Keratinocyte (primary cell): ENCODE measurements at regions not wholly inside any gene's neighbourhood (a gene's known extent, or its start where the extent isn't known, plus 50 kb on each side); places are given as distances from the start of the nearest gene placed in this dataset.

Source experiments
- DNase-seq: peaks from one replicate; pipeline ENCODE4 v3.0.0-alpha.2; 2011; ENCODE audit warnings: low read depth, missing footprints, low spot score
- FAIRE-seq: peaks from 2 replicates; lab custom pipeline; 2011; peaks lifted over from hg19 to GRCh38; lab: Jason Lieb, UNC
- H2AFZ ChIP-seq: 2 replicates; pipeline ENCODE4 v1.6.0; 2012; ENCODE audit warnings: low read length, control low read depth, inconsistent platforms; ENCODE audit not compliant: control insufficient read depth
- H3K27ac ChIP-seq: 2 replicates; pipeline ENCODE4 v1.5.1; 2011; ENCODE audit warnings: low read length; ENCODE audit not compliant: control insufficient read depth, insufficient read depth
- H3K27me3 ChIP-seq: 3 replicates; pipeline ENCODE4 v1.6.0; 2011; ENCODE audit warnings: low read length; ENCODE audit not compliant: control insufficient read depth, insufficient read depth; ENCODE audit errors: extremely low read depth
- H3K36me3 ChIP-seq, 2 experiments: 2 replicates in 1 of 2; 3 replicates in 1 of 2; pipeline ENCODE4 v1.5.1; 2011; ENCODE audit warnings: low read length in 2 of 2, mild to moderate bottlenecking in 1 of 2; ENCODE audit not compliant: control insufficient read depth in 2 of 2, insufficient read depth in 2 of 2; ENCODE audit errors: extremely low read depth in 1 of 2
- H3K4me1 ChIP-seq: 3 replicates; pipeline ENCODE4 v1.5.1; 2011; ENCODE audit warnings: low read length; ENCODE audit not compliant: control insufficient read depth, insufficient read depth; ENCODE audit errors: extremely low read depth
- H3K4me2 ChIP-seq: 3 replicates; pipeline ENCODE4 v1.6.0; 2011; ENCODE audit warnings: low read depth, low read length; ENCODE audit not compliant: control insufficient read depth, insufficient read depth; ENCODE audit errors: extremely low read depth
- H3K4me3 ChIP-seq, 3 experiments: fragments of 200-600 bp in 1 of 3; sonication (generic) in 1 of 3; 2 replicates in 2 of 3; 3 replicates in 1 of 3; pipeline ENCODE4 v1.5.1; 2011 to 2016; ENCODE audit warnings: low read length in 3 of 3, mild to moderate bottlenecking in 3 of 3, control low read depth in 2 of 3, inconsistent platforms in 1 of 3, low read depth in 1 of 3, mixed read lengths in 1 of 3, mixed run types in 1 of 3, moderate library complexity in 1 of 3; ENCODE audit not compliant: control insufficient read depth in 2 of 3, insufficient read depth in 2 of 3; ENCODE audit errors: extremely low read depth in 1 of 3
- H3K79me2 ChIP-seq: 2 replicates; pipeline ENCODE4 v1.6.0; 2012; ENCODE audit warnings: low read length; ENCODE audit not compliant: control insufficient read depth, insufficient read depth
- H3K9ac ChIP-seq: 3 replicates; pipeline ENCODE4 v1.6.0; 2011; ENCODE audit warnings: low read length; ENCODE audit not compliant: control insufficient read depth, insufficient read depth; ENCODE audit errors: extremely low read depth
- H3K9me1 ChIP-seq: 3 replicates; pipeline ENCODE4 v1.6.0; 2011; ENCODE audit warnings: low read length; ENCODE audit not compliant: control insufficient read depth, insufficient read depth; ENCODE audit errors: extremely low read depth
- H3K9me3 ChIP-seq: 2 replicates; pipeline ENCODE4 v1.5.1; 2012; ENCODE audit warnings: low read depth, low read length; ENCODE audit not compliant: control insufficient read depth
- H4K20me1 ChIP-seq: 3 replicates; pipeline ENCODE4 v1.6.0; 2011; ENCODE audit warnings: low read length; ENCODE audit not compliant: control insufficient read depth, insufficient read depth; ENCODE audit errors: extremely low read depth
- EZH2 ChIP-seq: IDR thresholded peaks from one replicate; pipeline ENCODE4 v1.6.1; 2012; ENCODE audit warnings: inconsistent platforms, mild to moderate bottlenecking, low read length, moderate library complexity
- dilution Hi-C: fragments of 300-500 bp; cut with MboI; formaldehyde crosslinking; loops from one replicate; pipeline ENCODE4 v1.7.0; 2020; ENCODE audit warnings: low sequenced_read_pairs; ENCODE audit not compliant: extremely low pct_ligation_motif_present
- TF ChIP-seq, protein P1 (sequence below), 3 experiments: IDR thresholded peaks in 1 of 3; conservative IDR thresholded peaks in 1 of 3; optimal IDR thresholded peaks in 1 of 3; 2 replicates in 2 of 3; 3 replicates in 1 of 3; pipeline versions ENCODE3 to v1.5.1; 2011; ENCODE audit warnings: low read length in 3 of 3, mild to moderate bottlenecking in 3 of 3, moderate library complexity in 2 of 3, control low read depth in 1 of 3, inconsistent platforms in 1 of 3; ENCODE audit not compliant: insufficient read depth in 2 of 3; ENCODE audit errors: extremely low read depth in 1 of 3

GRCh38 chr14:80117876-80118275 is 93.4 kb downstream of the DIO2 start:
- dilution Hi-C loops = no loop called here
- no peak for TF ChIP-seq EZH2
- TF ChIP-seq, protein P1, sequence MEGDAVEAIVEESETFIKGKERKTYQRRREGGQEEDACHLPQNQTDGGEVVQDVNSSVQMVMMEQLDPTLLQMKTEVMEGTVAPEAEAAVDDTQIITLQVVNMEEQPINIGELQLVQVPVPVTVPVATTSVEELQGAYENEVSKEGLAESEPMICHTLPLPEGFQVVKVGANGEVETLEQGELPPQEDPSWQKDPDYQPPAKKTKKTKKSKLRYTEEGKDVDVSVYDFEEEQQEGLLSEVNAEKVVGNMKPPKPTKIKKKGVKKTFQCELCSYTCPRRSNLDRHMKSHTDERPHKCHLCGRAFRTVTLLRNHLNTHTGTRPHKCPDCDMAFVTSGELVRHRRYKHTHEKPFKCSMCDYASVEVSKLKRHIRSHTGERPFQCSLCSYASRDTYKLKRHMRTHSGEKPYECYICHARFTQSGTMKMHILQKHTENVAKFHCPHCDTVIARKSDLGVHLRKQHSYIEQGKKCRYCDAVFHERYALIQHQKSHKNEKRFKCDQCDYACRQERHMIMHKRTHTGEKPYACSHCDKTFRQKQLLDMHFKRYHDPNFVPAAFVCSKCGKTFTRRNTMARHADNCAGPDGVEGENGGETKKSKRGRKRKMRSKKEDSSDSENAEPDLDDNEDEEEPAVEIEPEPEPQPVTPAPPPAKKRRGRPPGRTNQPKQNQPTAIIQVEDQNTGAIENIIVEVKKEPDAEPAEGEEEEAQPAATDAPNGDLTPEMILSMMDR (optimal IDR thresholded peaks at IDR 0.05 in 1 of 3, IDR thresholded peaks at IDR 0.05 in 1 of 3, conservative IDR thresholded peaks at IDR 0.05 in 1 of 3; ENCODE audit: extremely low read depth in 1 of 3, insufficient read depth in 2 of 3, low read length in 3 of 3) = no peak
- Histone ChIP-seq H3K79me2 (no peaks in the 10 kb centered on the region), H3K4me3 (no peak overlapping the region), H3K36me3 (no peaks in the 10 kb centered on the region), H3K27me3 (no peaks in the 10 kb centered on the region), H4K20me1 (no peaks in the 10 kb centered on the region), H3K9ac (no peak overlapping the region), H3K4me1 (no peaks in the 10 kb centered on the region), H3K27ac (no peak overlapping the region), H2AFZ (no peak overlapping the region), H3K4me2 (no peak overlapping the region), H3K9me1 (no peaks in the 10 kb centered on the region), H3K9me3 (peaks cover 2% of the 10 kb centered on the region)
- no peak for DNase-seq
- FAIRE-seq = no peak

DNA sequence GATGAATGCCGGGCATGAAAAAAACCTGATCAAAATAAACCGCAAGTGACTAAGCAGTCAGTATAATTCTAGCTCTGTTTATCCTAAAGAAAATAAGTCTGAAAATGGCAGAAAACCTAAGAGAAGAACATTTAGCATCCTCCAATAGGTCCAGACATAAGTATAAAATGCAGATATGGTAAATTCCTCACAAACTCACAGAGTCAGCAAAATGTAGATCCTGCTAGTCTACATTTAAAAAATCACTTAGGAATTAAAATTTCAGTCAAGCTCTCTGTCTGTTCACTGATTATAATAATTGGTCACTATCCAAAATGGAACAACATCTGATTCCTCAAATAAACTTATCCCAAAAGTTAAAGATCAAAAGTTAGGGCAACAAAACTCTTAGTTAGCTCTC is 95.1 kb downstream of the DIO2 start:
- Histone ChIP-seq H3K9me1 (no peaks in the 10 kb centered on the region), H3K9ac (no peak overlapping the region), H3K79me2 (no peaks in the 10 kb centered on the region), H3K36me3 (no peaks in the 10 kb centered on the region), H3K4me1 (no peaks in the 10 kb centered on the region), H3K27ac (no peak overlapping the region), H2AFZ (no peak overlapping the region), H3K9me3 (no peaks in the 10 kb centered on the region), H3K27me3 (no peaks in the 10 kb centered on the region), H3K4me2 (no peak overlapping the region), H3K4me3 (no peak overlapping the region), H4K20me1 (no peaks in the 10 kb centered on the region)
- TF ChIP-seq, protein P1 (optimal IDR thresholded peaks at IDR 0.05 in 1 of 3, IDR thresholded peaks at IDR 0.05 in 1 of 3, conservative IDR thresholded peaks at IDR 0.05 in 1 of 3; ENCODE audit: extremely low read depth in 1 of 3, insufficient read depth in 2 of 3, low read length in 3 of 3) = no peak
- TF ChIP-seq EZH2 = no peak
- dilution Hi-C loops = no loop called here
- no peak for FAIRE-seq
- DNase-seq = no peak
